SK-N-SH treated with all-trans-retinoic acid at 6 μM for 48 hours (cell line): ENCODE measurements at regions not wholly inside any gene's neighbourhood (a gene's known extent, or its start where the extent isn't known, plus 50 kb on each side); places are given as distances from the start of the nearest gene placed in this dataset.

Source experiments
- ATAC-seq: fragments of 200-7000 bp; cut with Tn5 transposase; 3 replicates; pipeline ENCODE4 v1.9.1; 2020; ENCODE audit warnings: mild to moderate bottlenecking, moderate library complexity
- BACH2 ChIP-seq: fragments of 250-450 bp; sonication (Bioruptor Pico); IDR thresholded peaks from 2 replicates; pipeline ENCODE4 v1.9.0; 2021; ENCODE audit warnings: mild to moderate bottlenecking, borderline replicate concordance
- CSDC2 ChIP-seq: fragments of 250-450 bp; sonication (Bioruptor Pico); IDR thresholded peaks from 2 replicates; pipeline ENCODE4 v1.5.0; 2020; ENCODE audit warnings: mild to moderate bottlenecking, moderate library complexity
- ISL1 ChIP-seq: fragments of 250-450 bp; sonication (Bioruptor Pico); IDR thresholded peaks from 2 replicates; pipeline ENCODE4 v2.1.2; 2022; ENCODE audit warnings: mild to moderate bottlenecking, moderate library complexity
- SNAI2 ChIP-seq: fragments of 250-450 bp; sonication (Bioruptor Pico); IDR thresholded peaks from 2 replicates; pipeline ENCODE4 v1.5.0; 2020; ENCODE audit warnings: mild to moderate bottlenecking, moderate library complexity
- ZC3H10 ChIP-seq: fragments of 250-450 bp; sonication (Bioruptor Pico); IDR thresholded peaks from 2 replicates; pipeline ENCODE4 v1.5.1; 2021; ENCODE audit warnings: mild to moderate bottlenecking, moderate library complexity
- ZFP3 ChIP-seq: fragments of 250-450 bp; sonication (Bioruptor Pico); IDR thresholded peaks from 2 replicates; pipeline ENCODE4 v1.5.0; 2020; ENCODE audit warnings: mild to moderate bottlenecking, moderate library complexity
- ZFP30 ChIP-seq: fragments of 450-650 bp; formaldehyde crosslinking; IDR thresholded peaks from 2 replicates; pipeline ENCODE4 v1.5.0; 2022; ENCODE audit warnings: mild to moderate bottlenecking, moderate library complexity
- ZNF565 ChIP-seq: fragments of 450-650 bp; formaldehyde crosslinking; conservative IDR thresholded peaks from 2 replicates; pipeline ENCODE4 v1.5.0; 2020; ENCODE audit warnings: low read depth, mild to moderate bottlenecking, moderate library complexity
- ZNF8 ChIP-seq: fragments of 450-650 bp; formaldehyde crosslinking; IDR thresholded peaks from 2 replicates; pipeline ENCODE4 v1.5.0; 2020; ENCODE audit warnings: mild to moderate bottlenecking, moderate library complexity
- TF ChIP-seq, protein P1 (sequence below): fragments of 250-450 bp; sonication (Bioruptor Pico); IDR thresholded peaks from 2 replicates; pipeline ENCODE4 v1.8.0; 2021; ENCODE audit warnings: low read depth, mild to moderate bottlenecking, moderate library complexity, borderline replicate concordance
- TF ChIP-seq, protein P2 (sequence below): fragments of 250-450 bp; sonication (Bioruptor Pico); IDR thresholded peaks from 2 replicates; pipeline ENCODE4 v1.5.1; 2021; ENCODE audit warnings: mild to moderate bottlenecking, moderate library complexity
- TF ChIP-seq, protein P3 (sequence below): fragments of 250-450 bp; sonication (Bioruptor Pico); IDR thresholded peaks from 2 replicates; pipeline ENCODE4 v1.8.0; 2020; ENCODE audit warnings: mild to moderate bottlenecking, moderate library complexity, borderline replicate concordance
- TF ChIP-seq, protein P4 (sequence below): fragments of 250-450 bp; sonication (Bioruptor Pico); IDR thresholded peaks from 2 replicates; pipeline ENCODE4 v1.5.0; 2020; ENCODE audit warnings: mild to moderate bottlenecking, moderate library complexity

GRCh38 chr3:17945018-17945798 lies 202.8 kb upstream of the TBC1D5 start (continued):
- TF ChIP-seq, protein P1, sequence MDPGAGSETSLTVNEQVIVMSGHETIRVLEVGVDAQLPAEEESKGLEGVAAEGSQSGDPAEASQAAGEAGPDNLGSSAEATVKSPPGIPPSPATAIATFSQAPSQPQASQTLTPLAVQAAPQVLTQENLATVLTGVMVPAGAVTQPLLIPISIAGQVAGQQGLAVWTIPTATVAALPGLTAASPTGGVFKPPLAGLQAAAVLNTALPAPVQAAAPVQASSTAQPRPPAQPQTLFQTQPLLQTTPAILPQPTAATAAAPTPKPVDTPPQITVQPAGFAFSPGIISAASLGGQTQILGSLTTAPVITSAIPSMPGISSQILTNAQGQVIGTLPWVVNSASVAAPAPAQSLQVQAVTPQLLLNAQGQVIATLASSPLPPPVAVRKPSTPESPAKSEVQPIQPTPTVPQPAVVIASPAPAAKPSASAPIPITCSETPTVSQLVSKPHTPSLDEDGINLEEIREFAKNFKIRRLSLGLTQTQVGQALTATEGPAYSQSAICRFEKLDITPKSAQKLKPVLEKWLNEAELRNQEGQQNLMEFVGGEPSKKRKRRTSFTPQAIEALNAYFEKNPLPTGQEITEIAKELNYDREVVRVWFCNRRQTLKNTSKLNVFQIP (CRISPR knock-in tag), result no peak
- TF ChIP-seq, protein P2, sequence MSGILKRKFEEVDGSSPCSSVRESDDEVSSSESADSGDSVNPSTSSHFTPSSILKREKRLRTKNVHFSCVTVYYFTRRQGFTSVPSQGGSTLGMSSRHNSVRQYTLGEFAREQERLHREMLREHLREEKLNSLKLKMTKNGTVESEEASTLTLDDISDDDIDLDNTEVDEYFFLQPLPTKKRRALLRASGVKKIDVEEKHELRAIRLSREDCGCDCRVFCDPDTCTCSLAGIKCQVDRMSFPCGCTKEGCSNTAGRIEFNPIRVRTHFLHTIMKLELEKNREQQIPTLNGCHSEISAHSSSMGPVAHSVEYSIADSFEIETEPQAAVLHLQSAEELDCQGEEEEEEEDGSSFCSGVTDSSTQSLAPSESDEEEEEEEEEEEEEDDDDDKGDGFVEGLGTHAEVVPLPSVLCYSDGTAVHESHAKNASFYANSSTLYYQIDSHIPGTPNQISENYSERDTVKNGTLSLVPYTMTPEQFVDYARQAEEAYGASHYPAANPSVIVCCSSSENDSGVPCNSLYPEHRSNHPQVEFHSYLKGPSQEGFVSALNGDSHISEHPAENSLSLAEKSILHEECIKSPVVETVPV (CRISPR knock-in tag), result no peak
- TF ChIP-seq ZNF565 (no peak), ZC3H10 (CRISPR knock-in tag) (no peak), CSDC2 (no peak), BACH2 (no peak)
- TF ChIP-seq, protein P3, sequence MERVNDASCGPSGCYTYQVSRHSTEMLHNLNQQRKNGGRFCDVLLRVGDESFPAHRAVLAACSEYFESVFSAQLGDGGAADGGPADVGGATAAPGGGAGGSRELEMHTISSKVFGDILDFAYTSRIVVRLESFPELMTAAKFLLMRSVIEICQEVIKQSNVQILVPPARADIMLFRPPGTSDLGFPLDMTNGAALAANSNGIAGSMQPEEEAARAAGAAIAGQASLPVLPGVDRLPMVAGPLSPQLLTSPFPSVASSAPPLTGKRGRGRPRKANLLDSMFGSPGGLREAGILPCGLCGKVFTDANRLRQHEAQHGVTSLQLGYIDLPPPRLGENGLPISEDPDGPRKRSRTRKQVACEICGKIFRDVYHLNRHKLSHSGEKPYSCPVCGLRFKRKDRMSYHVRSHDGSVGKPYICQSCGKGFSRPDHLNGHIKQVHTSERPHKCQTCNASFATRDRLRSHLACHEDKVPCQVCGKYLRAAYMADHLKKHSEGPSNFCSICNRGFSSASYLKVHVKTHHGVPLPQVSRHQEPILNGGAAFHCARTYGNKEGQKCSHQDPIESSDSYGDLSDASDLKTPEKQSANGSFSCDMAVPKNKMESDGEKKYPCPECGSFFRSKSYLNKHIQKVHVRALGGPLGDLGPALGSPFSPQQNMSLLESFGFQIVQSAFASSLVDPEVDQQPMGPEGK, result no peak
- TF ChIP-seq, all 23 proteins: peak for 0

DNA sequence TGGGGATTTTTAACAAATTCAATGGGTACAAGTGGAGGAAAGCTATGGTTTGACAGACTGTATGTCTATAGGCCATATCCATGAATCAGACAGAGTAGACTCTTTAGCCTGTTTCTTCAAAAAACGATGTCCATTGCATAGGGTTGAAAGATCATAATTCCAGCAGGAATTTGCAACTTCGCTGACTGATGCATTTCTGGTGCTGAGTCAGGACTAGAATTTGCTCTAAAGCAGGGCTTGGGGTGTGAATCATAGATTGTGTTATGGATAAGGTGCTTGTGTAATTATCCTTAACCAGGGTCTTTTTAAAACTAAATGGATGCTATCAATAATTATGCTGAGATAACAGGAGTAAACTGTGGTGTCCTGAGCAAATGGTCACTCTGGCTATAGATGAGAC lies 200.4 kb upstream of the TBC1D5 start:
- no peak for ATAC-seq
- TF ChIP-seq, protein P2 (CRISPR knock-in tag), result no peak
- TF ChIP-seq, protein P3, result no peak

- no peak for TF ChIP-seq SNAI2 (CRISPR knock-in tag)
- TF ChIP-seq, protein P1 (CRISPR knock-in tag), result no peak
- no peak for TF ChIP-seq ISL1 (CRISPR knock-in tag)
- TF ChIP-seq CSDC2, result no peak
- TF ChIP-seq ZNF8, result no peak
- TF ChIP-seq, protein P4, sequence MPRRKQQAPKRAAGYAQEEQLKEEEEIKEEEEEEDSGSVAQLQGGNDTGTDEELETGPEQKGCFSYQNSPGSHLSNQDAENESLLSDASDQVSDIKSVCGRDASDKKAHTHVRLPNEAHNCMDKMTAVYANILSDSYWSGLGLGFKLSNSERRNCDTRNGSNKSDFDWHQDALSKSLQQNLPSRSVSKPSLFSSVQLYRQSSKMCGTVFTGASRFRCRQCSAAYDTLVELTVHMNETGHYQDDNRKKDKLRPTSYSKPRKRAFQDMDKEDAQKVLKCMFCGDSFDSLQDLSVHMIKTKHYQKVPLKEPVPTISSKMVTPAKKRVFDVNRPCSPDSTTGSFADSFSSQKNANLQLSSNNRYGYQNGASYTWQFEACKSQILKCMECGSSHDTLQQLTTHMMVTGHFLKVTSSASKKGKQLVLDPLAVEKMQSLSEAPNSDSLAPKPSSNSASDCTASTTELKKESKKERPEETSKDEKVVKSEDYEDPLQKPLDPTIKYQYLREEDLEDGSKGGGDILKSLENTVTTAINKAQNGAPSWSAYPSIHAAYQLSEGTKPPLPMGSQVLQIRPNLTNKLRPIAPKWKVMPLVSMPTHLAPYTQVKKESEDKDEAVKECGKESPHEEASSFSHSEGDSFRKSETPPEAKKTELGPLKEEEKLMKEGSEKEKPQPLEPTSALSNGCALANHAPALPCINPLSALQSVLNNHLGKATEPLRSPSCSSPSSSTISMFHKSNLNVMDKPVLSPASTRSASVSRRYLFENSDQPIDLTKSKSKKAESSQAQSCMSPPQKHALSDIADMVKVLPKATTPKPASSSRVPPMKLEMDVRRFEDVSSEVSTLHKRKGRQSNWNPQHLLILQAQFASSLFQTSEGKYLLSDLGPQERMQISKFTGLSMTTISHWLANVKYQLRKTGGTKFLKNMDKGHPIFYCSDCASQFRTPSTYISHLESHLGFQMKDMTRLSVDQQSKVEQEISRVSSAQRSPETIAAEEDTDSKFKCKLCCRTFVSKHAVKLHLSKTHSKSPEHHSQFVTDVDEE (CRISPR knock-in tag), result no peak
- TF ChIP-seq ZFP3 (CRISPR knock-in tag), result no peak
- TF ChIP-seq ZFP30 (CRISPR knock-in tag), result no peak
- ATAC-seq, result no peak
These were observed 199.3 kb upstream of the TBC1D5 start for GRCh38 chr3:17941766-17942165.
